ENCODE measurements at regions not wholly inside any gene's neighbourhood (a gene's known extent, or its start where the extent isn't known, plus 50 kb on each side); places are given as distances from the start of the nearest gene placed in this dataset.

DNA sequence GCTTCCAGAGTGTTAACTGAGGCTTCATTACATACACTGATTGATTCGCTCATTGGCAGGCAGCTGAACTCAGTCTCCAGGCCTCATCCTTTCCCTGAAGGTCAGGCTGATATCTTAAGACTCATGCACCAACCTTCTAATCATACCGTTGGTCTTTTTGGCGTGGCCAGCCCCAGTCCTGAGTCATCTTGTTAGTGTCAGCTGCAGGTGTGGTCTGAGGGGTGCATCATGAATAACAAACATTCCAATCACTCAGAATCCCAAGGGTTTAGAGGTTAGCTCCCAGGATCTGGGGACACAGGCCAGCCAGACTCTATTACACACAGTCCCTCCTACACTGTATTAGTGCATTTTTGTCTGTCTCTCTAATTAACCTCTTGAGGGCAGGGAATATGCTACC, 271.5 kb downstream of the HRH4 start:
- no peaks in the 10 kb centered on the region for H3K9me3 ChIP-seq (ENCODE audit: control insufficient read depth, insufficient read depth, low read depth, low read length)
- no peak overlapping the region for H3K27ac ChIP-seq (ENCODE audit: low read length)
- DNase-seq (ENCODE audit: low read depth, low spot score) (no peak), ATAC-seq (no peak)
- no TSS peak for BruUV-seq (replicated peaks)
- TF ChIP-seq POLR2AphosphoS5 (IDR thresholded peaks at IDR 0.05; ENCODE audit: low read depth, low read length): no peak
- TF ChIP-seq CTCF (IDR thresholded peaks at IDR 0.05): no peak
- TF ChIP-seq SIN3A (IDR thresholded peaks at IDR 0.05; ENCODE audit: borderline replicate concordance, insufficient read depth, low read depth, low read length): no peak
- TF ChIP-seq, protein P1, sequence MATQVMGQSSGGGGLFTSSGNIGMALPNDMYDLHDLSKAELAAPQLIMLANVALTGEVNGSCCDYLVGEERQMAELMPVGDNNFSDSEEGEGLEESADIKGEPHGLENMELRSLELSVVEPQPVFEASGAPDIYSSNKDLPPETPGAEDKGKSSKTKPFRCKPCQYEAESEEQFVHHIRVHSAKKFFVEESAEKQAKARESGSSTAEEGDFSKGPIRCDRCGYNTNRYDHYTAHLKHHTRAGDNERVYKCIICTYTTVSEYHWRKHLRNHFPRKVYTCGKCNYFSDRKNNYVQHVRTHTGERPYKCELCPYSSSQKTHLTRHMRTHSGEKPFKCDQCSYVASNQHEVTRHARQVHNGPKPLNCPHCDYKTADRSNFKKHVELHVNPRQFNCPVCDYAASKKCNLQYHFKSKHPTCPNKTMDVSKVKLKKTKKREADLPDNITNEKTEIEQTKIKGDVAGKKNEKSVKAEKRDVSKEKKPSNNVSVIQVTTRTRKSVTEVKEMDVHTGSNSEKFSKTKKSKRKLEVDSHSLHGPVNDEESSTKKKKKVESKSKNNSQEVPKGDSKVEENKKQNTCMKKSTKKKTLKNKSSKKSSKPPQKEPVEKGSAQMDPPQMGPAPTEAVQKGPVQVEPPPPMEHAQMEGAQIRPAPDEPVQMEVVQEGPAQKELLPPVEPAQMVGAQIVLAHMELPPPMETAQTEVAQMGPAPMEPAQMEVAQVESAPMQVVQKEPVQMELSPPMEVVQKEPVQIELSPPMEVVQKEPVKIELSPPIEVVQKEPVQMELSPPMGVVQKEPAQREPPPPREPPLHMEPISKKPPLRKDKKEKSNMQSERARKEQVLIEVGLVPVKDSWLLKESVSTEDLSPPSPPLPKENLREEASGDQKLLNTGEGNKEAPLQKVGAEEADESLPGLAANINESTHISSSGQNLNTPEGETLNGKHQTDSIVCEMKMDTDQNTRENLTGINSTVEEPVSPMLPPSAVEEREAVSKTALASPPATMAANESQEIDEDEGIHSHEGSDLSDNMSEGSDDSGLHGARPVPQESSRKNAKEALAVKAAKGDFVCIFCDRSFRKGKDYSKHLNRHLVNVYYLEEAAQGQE (IDR thresholded peaks at IDR 0.05; ENCODE audit: insufficient read depth in 1 of 2, low read depth in 2 of 2, low read length in 1 of 2): no peak
- no peak for TF ChIP-seq TCF7L2 (IDR thresholded peaks at IDR 0.05; ENCODE audit: low read depth, low read length)
- no peaks in the 10 kb centered on the region for H3K4me1 ChIP-seq (ENCODE audit: control insufficient read depth, insufficient read depth, low read length)
- ChIA-PET CTCF (no interaction called here), POLR2A (no interaction called here)
- H3K36me3 ChIP-seq (ENCODE audit: control insufficient read depth, insufficient read depth, low read length): no peaks in the 10 kb centered on the region
- intact Hi-C loops (cut with micrococcal nuclease; ENCODE audit: unreplicated experiment) (no loop called here), in situ Hi-C loops (cut with HindIII; ENCODE audit: low pct_unique_long_range_greater_than_20kb, low sequenced_read_pairs) (no loop called here)
- H3K4me3 ChIP-seq (ENCODE audit: low read depth in 2 of 2, low read length in 2 of 2): no peak overlapping the region
- H3K27me3 ChIP-seq (ENCODE audit: control insufficient read depth, insufficient read depth, low read length): peaks cover 17% of the 10 kb centered on the region

GRCh38 chr18:24734058-24734457, 273.6 kb downstream of the HRH4 start:
- H3K4me3 ChIP-seq (ENCODE audit: low read depth in 2 of 2, low read length in 2 of 2): no peak overlapping the region
- 0 out of 2 replicates have a peak, but pooled peaks have one; percentile 66 for ATAC-seq
- intact Hi-C loops (cut with micrococcal nuclease; ENCODE audit: unreplicated experiment) (no loop called here), in situ Hi-C loops (cut with HindIII; ENCODE audit: low pct_unique_long_range_greater_than_20kb, low sequenced_read_pairs) (no loop called here)
- peaks cover 8% of the 10 kb centered on the region; the same call in 1 of the 2 replicates for H3K27me3 ChIP-seq (ENCODE audit: control insufficient read depth, insufficient read depth, low read length)
- H3K4me1 ChIP-seq (ENCODE audit: control insufficient read depth, insufficient read depth, low read length): no peaks in the 10 kb centered on the region
- ChIA-PET CTCF (no interaction called here), POLR2A (no interaction called here)
- H3K27ac ChIP-seq (ENCODE audit: low read length): no peak overlapping the region
- BruUV-seq (replicated peaks): no TSS peak
- DNase-seq (ENCODE audit: low read depth, low spot score): no peak
- no peaks in the 10 kb centered on the region for H3K36me3 ChIP-seq (ENCODE audit: control insufficient read depth, insufficient read depth, low read length)
- TF ChIP-seq SIN3A (IDR thresholded peaks at IDR 0.05; ENCODE audit: borderline replicate concordance, insufficient read depth, low read depth, low read length) (no peak), CTCF (IDR thresholded peaks at IDR 0.05) (peak; percentile 40), POLR2AphosphoS5 (IDR thresholded peaks at IDR 0.05; ENCODE audit: low read depth, low read length) (no peak), TCF7L2 (IDR thresholded peaks at IDR 0.05; ENCODE audit: low read depth, low read length) (no peak)
- TF ChIP-seq, protein P1 (IDR thresholded peaks at IDR 0.05; ENCODE audit: insufficient read depth in 1 of 2, low read depth in 2 of 2, low read length in 1 of 2): no peak
- H3K9me3 ChIP-seq (ENCODE audit: control insufficient read depth, insufficient read depth, low read depth, low read length): no peaks in the 10 kb centered on the region
